Endothelial cell of umbilical vein (primary cell): ENCODE measurements at regions not wholly inside any gene's neighbourhood (a gene's known extent, or its start where the extent isn't known, plus 50 kb on each side); places are given as distances from the start of the nearest gene placed in this dataset.

ENCODE experiments used
- BruUV-seq: library from RNA; stranded (reverse); fragments of 400-500 nt; replicated peaks from 2 replicates; lab custom pipeline; 2021; lab: Mats Ljungman, UMichigan
- CTCF ChIA-PET: fragments of 300-600, 350-600 bp; sonication (Branson Sonifier 250); formaldehyde crosslinking; loops from one replicate; lab custom pipeline; 2021; ENCODE audit warnings: antibody characterized with exemption, inconsistent platforms; lab: Charles Lee
- POLR2A ChIA-PET: fragments of 300-600, 350-600 bp; sonication (Branson Sonifier 250); formaldehyde crosslinking; loops from one replicate; lab custom pipeline; 2021; ENCODE audit warnings: antibody characterized with exemption, inconsistent platforms; lab: Charles Lee
- DNase-seq: peaks from one replicate; pipeline ENCODE4 v3.0.0-alpha.2; 2011; ENCODE audit warnings: low read depth, low spot score
- FAIRE-seq: peaks from 2 replicates; lab custom pipeline; 2011; peaks lifted over from hg19 to GRCh38; lab: Jason Lieb, UNC
- H2AFZ ChIP-seq: 2 replicates; pipeline ENCODE4 v1.6.0; 2012; ENCODE audit warnings: low read depth, low read length, control low read depth, inconsistent platforms
- H3K27ac ChIP-seq: 2 replicates; pipeline ENCODE4 v1.5.1; 2011; ENCODE audit warnings: low read depth, mild to moderate bottlenecking, control low read depth, low read length, moderate library complexity; ENCODE audit not compliant: insufficient read depth
- H3K27me3 ChIP-seq, 2 experiments: 2 replicates each; pipeline versions ENCODE4 v1.6.0 to v1.6.1; 2011; ENCODE audit warnings: low read length in 2 of 2, mixed read lengths in 1 of 2; ENCODE audit not compliant: control insufficient read depth in 2 of 2, insufficient read depth in 2 of 2
- H3K36me3 ChIP-seq, 2 experiments: 2 replicates in 1 of 2; 3 replicates in 1 of 2; pipeline ENCODE4 v1.5.1; 2011; ENCODE audit warnings: low read length in 2 of 2, mild to moderate bottlenecking in 1 of 2, moderate library complexity in 1 of 2; ENCODE audit not compliant: control insufficient read depth in 2 of 2, insufficient read depth in 2 of 2; ENCODE audit errors: extremely low read depth in 1 of 2
- H3K4me1 ChIP-seq: 3 replicates; pipeline ENCODE4 v1.5.1; 2011; ENCODE audit warnings: mild to moderate bottlenecking, low read length; ENCODE audit not compliant: control insufficient read depth, insufficient read depth; ENCODE audit errors: extremely low read depth
- H3K4me2 ChIP-seq: 2 replicates; pipeline ENCODE4 v1.6.1; 2011; ENCODE audit warnings: low read length, control low read depth, mixed read lengths; ENCODE audit not compliant: insufficient read depth
- H3K4me3 ChIP-seq, 3 experiments: fragments of 200-600 bp in 1 of 3; sonication (generic), shearing (Covaris generic) in 1 of 3; replicated peaks in 1 of 3; 2 replicates each; pipeline ENCODE4 v1.5.1; 2011 to 2016; ENCODE audit warnings: control low read depth in 3 of 3, low read length in 3 of 3, mild to moderate bottlenecking in 2 of 3, inconsistent platforms in 1 of 3, low read depth in 1 of 3, moderate library complexity in 1 of 3; ENCODE audit not compliant: insufficient read depth in 1 of 3
- H3K79me2 ChIP-seq: 2 replicates; pipeline ENCODE4 v1.6.0; 2012; ENCODE audit warnings: low read length, inconsistent platforms; ENCODE audit not compliant: control insufficient read depth, insufficient read depth
- H3K9ac ChIP-seq: replicated peaks from 2 replicates; pipeline ENCODE3; 2011; ENCODE audit warnings: low read length, control low read depth; ENCODE audit not compliant: insufficient read depth; ENCODE audit errors: extremely low read depth
- H3K9me1 ChIP-seq: replicated peaks from 3 replicates; pipeline ENCODE4 v1.6.0; 2011; ENCODE audit warnings: mild to moderate bottlenecking, low read length; ENCODE audit not compliant: control insufficient read depth, insufficient read depth; ENCODE audit errors: extremely low read depth
- H3K9me3 ChIP-seq: replicated peaks from 2 replicates; pipeline ENCODE4 v1.5.1; 2012; ENCODE audit warnings: low read length, inconsistent platforms; ENCODE audit not compliant: control insufficient read depth, insufficient read depth
- H4K20me1 ChIP-seq: replicated peaks from 2 replicates; pipeline ENCODE3; 2011; ENCODE audit warnings: mild to moderate bottlenecking, low read length; ENCODE audit not compliant: control insufficient read depth, insufficient read depth; ENCODE audit errors: extremely low read depth
- CTCF ChIP-seq, 2 donors: IDR thresholded peaks; 1 replicate in 1 of 2; 2 replicates in 1 of 2; pipeline ENCODE4 v1.5.1; 2011; ENCODE audit warnings: low read length in 2 of 2, mild to moderate bottlenecking in 2 of 2, moderate library complexity in 2 of 2, control low read depth in 1 of 2, inconsistent platforms in 1 of 2, low read depth in 1 of 2; ENCODE audit not compliant: insufficient read depth in 1 of 2; ENCODE audit errors: extremely low read depth in 1 of 2
- EZH2 ChIP-seq: IDR thresholded peaks from 2 replicates; pipeline ENCODE4 v1.6.1; 2012; ENCODE audit warnings: borderline replicate concordance, low read depth, mild to moderate bottlenecking, moderate library complexity, low read length, inconsistent platforms; ENCODE audit not compliant: severe bottlenecking
- FOS ChIP-seq: IDR thresholded peaks from 2 replicates; pipeline ENCODE4 v1.6.1; 2011; ENCODE audit warnings: mild to moderate bottlenecking, low read length, moderate library complexity, borderline replicate concordance; ENCODE audit not compliant: insufficient read depth
- GATA2 ChIP-seq: IDR thresholded peaks from 2 replicates; pipeline ENCODE4 v1.7.0; 2011; ENCODE audit warnings: low read depth, mild to moderate bottlenecking, moderate library complexity, mixed read lengths, low read length; ENCODE audit not compliant: insufficient read length, insufficient read depth
- JUN ChIP-seq: IDR thresholded peaks from 2 replicates; pipeline ENCODE4 v1.6.1; 2011; ENCODE audit warnings: borderline replicate concordance, low read depth; ENCODE audit not compliant: insufficient read length, insufficient read depth
- MAX ChIP-seq: IDR thresholded peaks from 2 replicates; pipeline ENCODE4 v1.6.1; 2011; ENCODE audit not compliant: insufficient read depth, insufficient read length
- MYC ChIP-seq: IDR thresholded peaks from one replicate; pipeline ENCODE4 v1.6.1; 2011; ENCODE audit warnings: mild to moderate bottlenecking, low read depth, low read length
- POLR2A ChIP-seq: IDR thresholded peaks from 2 replicates; pipeline ENCODE4 v1.6.1; 2012; ENCODE audit warnings: low read depth, mild to moderate bottlenecking, control low read depth, low read length
- POLR2AphosphoS5 ChIP-seq: IDR thresholded peaks from 2 replicates; pipeline ENCODE4 v1.6.1; 2012; ENCODE audit warnings: low read depth, mild to moderate bottlenecking, control low read depth, low read length, moderate library complexity; ENCODE audit not compliant: insufficient read depth
- dilution Hi-C: fragments of 300-500 bp; cut with MboI; formaldehyde crosslinking; loops from one replicate; pipeline ENCODE4 v1.15.0; 2019; ENCODE audit warnings: low sequenced_read_pairs; ENCODE audit not compliant: extremely low pct_ligation_motif_present
- intact Hi-C: fragments of 100-400 bp; cut with micrococcal nuclease; formaldehyde crosslinking; loops from one replicate; pipeline ENCODE4 v1.10.0; 2022

GRCh38 chr13:105971312-105971711, 564.1 kb downstream of the EFNB2 start:
- Histone ChIP-seq H3K4me3 (no peak overlapping the region), H4K20me1 (no peaks in the 10 kb centered on the region), H3K9me3 (no peaks in the 10 kb centered on the region), H3K4me2 (no peak overlapping the region), H3K4me1 (no peaks in the 10 kb centered on the region), H3K9me1 (no peaks in the 10 kb centered on the region), H3K27me3 (no peaks in the 10 kb centered on the region), H2AFZ (no peak overlapping the region), H3K36me3 (no peaks in the 10 kb centered on the region), H3K79me2 (no peaks in the 10 kb centered on the region), H3K9ac (no peak overlapping the region), H3K27ac (no peak overlapping the region)
- ChIA-PET POLR2A (no interaction called here), CTCF (interaction anchor here (0.7 to 0.9 kb wide), 2 partner anchors 10 to 44 kb away, joined by 3 read pairs; no protein-coding TSS in a partner anchor)
- FAIRE-seq = no peak
- no peak for DNase-seq
- BruUV-seq = no TSS peak
- TF ChIP-seq FOS = no peak
- no peak for TF ChIP-seq MAX
- no peak for TF ChIP-seq EZH2
- no peak for TF ChIP-seq GATA2
- no peak for TF ChIP-seq POLR2A
- no peak for TF ChIP-seq JUN
- no peak for TF ChIP-seq POLR2AphosphoS5
- TF ChIP-seq MYC = no peak
- no peak for TF ChIP-seq CTCF (IDR thresholded peaks at IDR 0.05; ENCODE audit: extremely low read depth in 1 of 2, insufficient read depth in 1 of 2, low read depth in 1 of 2, low read length in 2 of 2)
- dilution Hi-C loops (no loop called here), intact Hi-C loops (no loop called here)
